ENCODE measurements at regions not wholly inside any gene's neighbourhood (a gene's known extent, or its start where the extent isn't known, plus 50 kb on each side); places are given as distances from the start of the nearest gene placed in this dataset.
A peak's percentile ranks its signal among the peaks of the same experiment; 100 is the strongest.
"Not testable (repeated sequence)": the region's sequence is repeated elsewhere in the genome, so short reads cannot be mapped to it uniquely, and the experiment has no call there.

DNA sequence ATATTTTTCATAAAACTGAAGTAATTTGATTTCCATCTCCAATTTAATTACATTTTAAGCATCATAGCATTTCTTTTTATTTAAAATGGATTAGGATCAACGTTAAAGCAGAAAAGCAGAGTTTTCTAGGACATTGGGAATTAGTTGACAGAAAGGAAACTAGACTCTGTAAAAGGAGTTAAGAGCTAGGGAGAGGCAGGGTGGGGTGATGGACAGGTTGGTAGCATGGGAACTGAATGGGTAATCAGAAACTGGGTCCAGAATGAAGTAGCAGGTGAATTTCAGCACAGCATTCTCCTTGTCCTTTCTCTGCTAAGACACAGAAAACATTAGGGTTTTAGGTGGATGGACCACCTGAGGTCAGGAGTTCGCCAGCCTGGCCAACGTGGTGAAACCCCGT is 97.6 kb downstream of the ANAPC4 start:
- no peak for DNase-seq (ENCODE audit: extremely low read depth, low read depth, low spot score)

DNA sequence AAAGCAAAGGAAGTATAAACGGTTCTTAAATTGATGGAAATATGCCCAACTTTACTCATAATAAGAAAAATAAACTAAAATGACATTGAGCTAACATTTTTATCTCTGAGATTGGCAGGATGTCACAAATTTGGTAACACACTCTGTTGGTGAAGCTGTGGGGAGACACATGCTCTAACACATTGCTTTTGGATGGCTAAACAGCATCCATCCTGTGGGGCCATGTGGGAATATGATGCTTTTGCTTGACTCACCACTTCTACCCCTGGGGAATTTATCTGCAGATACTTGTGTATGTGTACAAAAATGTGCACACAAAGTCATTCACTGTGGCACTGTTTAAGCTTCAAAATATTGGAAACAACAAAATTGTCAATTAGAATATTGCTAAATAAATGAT is 100.2 kb downstream of the ANAPC4 start:
- no peak for DNase-seq (ENCODE audit: extremely low read depth, low read depth, low spot score)

DNA sequence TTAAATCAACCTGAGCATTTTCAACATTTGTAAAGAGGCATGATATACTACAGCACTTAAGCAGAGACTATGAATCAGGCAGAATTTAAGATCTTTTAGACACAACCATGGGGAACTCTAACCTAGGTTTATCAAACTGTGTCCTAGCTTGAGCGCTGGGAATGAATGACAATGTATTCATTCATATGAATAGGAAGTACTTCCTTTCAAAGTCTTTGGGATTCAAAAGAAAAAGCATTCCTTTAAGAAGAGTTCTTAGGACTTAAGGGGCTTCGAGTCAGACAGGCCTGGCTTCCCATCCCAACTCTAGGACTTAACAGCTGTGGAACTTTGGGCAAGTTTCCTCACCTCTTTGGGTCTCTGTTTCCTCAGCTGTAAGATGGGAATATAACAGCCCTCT is 104.6 kb downstream of the ANAPC4 start:
- no peak for DNase-seq (ENCODE audit: extremely low read depth, low read depth, low spot score)

DNA sequence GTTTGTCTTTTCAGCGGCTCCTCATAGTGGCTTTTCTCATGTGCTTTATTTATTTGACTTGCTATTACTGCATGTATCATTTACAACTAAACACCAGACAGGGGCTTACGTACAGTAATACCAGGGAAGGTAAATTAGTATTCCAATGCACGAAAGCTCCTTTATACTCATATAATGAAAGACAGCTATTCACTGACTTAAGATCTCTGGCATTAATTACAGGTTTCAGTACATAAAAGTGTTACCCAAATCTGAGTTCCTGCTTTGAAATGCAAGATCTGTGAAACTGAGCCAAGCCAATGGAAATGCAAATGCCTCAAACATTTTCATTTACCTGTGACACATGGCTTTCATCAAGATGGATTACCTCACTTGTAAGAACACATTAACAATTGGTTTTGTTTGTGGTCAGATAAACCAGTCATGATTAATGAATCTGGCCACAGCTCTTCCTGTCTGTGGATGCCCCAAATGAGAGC is 107.2 kb downstream of the ANAPC4 start:
- DNase-seq (ENCODE audit: extremely low read depth, low read depth, low spot score), result no peak

DNA sequence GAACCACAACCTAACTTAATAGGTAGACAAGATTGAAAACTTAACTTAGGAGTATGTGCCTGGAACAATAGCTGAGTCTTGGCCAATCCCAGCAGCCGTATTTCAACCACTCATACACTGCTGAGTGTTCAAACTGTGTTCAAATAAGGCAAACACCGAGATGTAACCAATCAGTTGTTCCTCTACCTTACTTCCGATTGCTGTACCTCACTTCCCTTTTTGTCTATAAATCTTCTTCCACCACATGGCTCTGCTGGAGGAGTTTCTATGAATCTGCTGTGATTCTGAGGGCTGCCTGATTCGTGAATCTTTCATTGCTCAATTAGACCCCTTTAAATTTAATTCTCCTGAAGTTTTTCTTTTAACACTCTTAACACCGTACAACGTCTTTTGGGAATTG is 108.0 kb downstream of the ANAPC4 start:
- no peak for DNase-seq (ENCODE audit: extremely low read depth, low read depth, low spot score)

DNA sequence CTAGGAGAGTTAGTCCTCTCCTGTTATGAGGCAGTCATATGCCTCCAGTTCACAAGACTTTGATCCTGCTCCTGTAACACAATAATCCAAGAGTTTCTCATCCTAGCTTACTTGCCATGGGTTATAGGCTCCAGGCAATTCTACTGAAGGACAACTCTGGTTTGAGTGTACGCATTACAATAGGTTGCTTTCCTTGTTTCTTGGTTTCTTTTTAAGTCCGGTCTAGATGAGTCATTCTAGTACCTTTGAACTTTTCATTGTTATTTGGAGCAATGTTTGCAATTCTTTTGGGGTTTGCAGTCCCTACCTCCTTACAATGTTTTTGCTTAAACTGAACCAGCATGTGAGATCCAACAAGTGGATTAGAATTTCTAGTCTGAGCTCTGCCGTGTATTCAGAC is 109.1 kb downstream of the ANAPC4 start:
- peak; percentile 56 for DNase-seq (ENCODE audit: extremely low read depth, low read depth, low spot score)

DNA sequence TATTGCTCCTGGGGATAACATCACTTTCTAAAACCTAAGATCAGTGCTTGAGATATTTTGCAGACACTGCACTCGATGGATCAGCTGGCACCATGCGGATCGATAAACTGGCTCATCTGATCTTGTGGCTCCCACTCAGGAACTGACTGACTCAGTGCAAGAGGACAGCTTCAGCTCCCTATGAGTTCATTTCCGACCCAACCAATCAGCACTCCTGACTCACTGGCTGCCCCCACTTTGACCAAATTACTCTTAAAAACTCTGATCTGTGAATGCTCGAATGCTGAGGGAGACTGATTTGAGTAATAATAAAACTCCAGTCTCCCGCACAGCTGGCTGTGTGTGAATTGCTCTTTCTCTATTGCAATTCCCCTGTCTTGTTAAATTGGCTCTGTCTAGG is 110.1 kb downstream of the ANAPC4 start:
- no peak for DNase-seq (ENCODE audit: extremely low read depth, low read depth, low spot score)

DNA sequence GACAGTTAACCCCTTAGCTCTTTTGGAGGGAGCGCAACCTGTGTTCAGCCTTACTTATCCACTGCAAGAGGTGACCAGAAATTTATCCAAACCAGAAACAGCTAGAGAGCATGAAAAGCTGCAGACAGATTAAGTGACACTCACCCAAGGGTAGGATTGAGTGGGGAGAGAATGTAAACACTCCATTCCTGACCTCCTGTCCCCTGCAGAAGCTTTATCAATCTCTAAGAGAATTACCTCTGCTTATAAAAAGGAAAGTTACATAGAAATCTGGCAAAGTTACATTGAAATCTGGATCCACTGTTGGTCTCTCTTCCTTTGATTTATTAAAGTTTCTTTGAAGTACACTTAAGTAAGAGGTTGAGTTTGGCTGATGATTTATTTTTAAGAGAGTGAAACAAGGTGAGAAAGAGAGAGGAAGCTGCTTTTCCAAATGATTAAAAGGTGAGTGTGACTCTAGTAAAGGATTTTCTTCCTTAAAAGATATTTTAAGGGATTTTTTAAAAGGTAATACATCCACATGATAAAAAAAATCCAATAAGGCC is 112.3 kb downstream of the ANAPC4 start:
- DNase-seq (ENCODE audit: extremely low read depth, low read depth, low spot score), result no peak

DNA sequence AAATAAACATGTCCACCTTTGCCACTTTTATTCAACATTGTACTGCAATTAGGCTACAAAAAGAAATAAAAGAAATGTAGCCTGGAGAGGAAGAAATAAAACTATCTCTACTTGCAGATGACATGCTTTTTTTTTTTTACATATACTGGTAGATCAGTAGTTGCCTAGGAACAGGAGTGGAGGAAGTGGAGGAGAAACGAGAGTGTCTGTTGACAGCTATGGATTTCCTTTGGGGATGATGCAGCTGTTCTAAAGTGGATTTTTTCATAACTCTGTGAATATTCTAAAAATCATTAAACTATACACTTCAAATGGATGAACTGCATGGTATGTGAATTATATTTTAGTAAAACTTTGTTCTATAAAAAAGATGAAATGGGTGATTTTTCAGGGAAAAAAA is 116.4 kb downstream of the ANAPC4 start:
- DNase-seq (ENCODE audit: extremely low read depth, low read depth, low spot score), result no peak

DNA sequence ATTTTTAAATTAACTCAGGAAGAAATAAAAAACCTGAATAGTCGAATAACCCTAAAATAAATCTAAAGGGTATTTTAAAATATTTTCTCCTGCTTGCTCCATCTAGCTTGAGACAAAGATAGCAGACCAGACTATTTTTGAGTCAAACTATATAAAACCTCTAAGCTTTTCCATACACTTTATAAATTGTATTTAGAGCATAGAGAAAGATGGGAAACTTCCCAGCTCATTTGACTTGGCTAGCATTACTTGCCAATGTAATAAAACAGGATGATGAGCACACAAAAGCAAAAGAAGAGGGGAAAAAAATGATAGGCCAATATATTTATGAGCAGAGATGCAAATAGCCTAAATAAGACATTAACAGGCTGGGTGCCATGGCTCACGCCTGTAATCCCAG is 117.1 kb downstream of the ANAPC4 start:
- DNase-seq (ENCODE audit: extremely low read depth, low read depth, low spot score), result no peak

DNA sequence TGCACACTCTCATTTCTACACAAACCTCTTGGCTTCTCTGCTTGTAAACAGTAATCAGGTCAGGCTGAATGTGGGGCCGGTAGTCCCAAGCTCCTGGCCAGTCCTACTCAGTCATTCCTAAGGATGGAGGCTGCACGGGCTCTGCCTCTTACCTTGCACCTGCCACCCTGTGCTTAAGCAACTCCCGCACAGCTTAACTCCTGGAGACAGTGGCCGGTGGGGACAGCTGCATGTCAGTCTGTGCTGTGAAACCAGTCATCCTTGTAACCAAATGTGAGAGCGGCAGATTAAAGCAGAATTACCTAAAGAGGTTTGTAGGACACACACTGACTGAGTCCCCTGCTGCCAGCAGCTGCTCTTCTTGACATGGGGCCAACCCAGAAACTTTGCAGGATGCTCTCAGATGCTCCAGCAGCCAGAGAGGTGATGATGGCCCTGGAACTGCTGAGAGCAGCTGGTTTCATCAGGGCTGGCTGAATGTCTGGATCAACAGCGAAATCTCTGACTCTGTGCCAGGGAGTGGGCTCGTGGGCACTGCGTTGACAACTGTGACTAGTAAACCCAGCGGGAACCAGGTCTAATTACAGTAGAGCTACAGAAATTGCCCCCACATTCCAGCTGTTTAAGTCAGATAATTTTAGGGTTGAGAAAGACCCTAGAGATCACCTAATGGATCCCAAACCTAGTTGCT is 123.7 kb downstream of the ANAPC4 start:
- DNase-seq (ENCODE audit: extremely low read depth, low read depth, low spot score), result no peak

DNA sequence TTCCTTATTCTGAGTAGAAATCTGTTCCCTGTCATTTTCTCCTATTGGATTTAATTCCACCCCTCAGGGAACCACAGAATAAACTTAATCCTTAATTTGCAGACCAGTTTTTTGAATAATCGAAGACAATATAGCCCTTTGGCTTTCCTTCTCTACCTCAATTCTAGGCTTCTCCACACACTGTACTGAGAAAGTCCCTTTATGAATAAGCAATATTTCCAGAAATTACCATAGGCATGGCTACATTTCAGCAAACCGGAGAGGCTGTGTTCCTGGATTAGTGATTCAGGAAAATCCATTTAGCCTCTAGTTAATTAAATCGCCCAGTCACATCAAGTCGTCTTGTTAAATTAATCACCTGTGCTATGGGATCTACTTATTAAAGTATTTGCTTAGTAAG is 125.1 kb downstream of the ANAPC4 start:
- no peak for DNase-seq (ENCODE audit: extremely low read depth, low read depth, low spot score)

DNA sequence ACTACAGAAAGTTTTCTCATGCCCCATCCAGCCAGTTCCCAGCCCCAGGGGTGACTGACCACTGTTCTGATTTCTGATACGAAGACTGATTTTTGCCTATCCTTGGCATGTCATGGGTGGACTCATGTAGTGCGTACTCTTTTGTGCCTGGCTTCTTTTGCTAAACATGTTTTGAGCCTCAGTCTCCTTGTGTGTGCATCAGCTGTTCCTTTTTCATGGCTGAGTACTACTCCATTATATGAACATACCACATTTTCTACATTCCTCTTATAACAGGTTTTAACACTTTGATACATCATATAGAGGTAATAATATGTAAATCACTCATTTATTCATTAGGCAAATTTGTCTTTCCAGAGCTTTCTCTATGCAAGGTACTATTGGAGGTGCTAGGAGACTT is 126.7 kb downstream of the ANAPC4 start:
- no peak for DNase-seq (ENCODE audit: extremely low read depth, low read depth, low spot score)

DNA sequence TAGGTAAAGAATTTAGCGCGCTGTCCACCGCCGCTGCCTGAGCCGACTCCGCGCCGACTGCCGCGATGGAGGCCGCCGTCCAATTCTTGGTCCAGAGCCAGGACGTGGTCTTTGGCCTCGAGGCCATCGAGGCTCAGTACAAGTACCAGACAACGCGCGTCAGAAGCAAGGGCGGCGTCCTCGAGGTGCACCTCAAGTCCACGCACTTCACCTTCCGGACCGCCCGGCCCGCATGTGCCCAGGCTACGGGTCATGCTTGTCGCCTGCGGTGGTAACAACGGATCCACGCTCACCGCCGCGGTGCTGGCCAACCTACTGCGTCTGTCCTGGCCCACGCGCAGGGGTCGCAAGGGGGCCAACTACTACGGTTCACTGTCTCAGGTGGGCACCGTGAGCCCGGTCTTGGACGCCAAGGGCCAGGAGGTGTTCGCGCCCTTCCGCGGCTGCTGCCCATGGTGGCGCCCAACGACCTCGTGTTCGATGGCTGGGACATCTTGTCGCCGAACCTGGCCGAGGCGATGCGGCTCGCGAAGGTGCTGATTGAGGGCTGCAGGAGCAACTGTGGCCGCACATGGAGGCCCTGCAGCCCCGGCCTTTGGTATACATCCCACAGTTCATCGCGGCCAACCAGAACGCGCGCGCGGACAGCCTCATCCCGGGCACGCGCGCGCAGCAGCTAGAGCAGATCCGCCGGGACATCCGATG is 128.0 kb downstream of the ANAPC4 start:
- DNase-seq (ENCODE audit: extremely low read depth, low read depth, low spot score), result no peak

DNA sequence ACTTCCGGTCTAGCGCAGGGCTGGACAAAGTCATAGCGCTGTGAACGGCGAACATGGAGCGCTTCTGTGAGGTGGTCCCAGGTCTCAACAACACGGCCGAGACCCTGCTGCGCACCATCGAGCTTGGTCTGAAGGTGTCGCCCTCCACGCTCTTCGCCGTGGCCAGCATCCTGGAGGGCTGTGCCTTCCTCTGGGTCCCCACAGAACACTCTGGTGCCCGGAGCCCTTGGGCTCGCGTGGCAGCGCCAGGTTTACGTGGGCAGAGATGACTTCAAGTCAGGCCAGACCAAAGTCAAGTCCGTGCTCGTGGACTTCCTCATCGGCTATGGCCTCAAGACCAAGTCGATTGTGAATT is 128.6 kb downstream of the ANAPC4 start:
- no peak for DNase-seq (ENCODE audit: extremely low read depth, low read depth, low spot score)

DNA sequence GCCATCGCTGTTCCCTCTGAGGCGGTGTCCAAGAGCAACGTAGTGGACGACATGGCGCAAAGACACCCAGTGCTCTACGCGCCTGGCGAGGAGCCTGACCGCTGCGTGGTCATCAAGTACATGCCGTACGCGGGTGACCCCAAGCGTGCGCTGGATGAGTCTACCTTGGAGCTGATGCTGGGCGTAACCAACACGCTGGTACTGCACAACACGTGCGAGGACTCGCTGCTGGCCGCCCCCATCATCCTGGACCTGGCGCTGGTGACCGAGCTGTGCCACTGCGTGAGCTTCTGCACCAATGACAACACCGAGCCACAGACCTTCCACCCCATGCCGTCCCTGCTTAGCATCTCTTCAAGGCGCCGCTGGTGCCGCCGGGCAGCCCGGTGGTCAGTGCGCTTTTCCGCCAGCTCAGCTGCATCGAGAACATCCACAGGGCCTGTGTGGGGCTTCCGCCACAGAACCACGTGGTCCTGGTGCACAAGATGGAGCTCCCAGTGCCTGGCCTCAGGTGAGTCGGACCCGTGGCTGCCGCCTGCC is 129.0 kb downstream of the ANAPC4 start:
- DNase-seq (ENCODE audit: extremely low read depth, low read depth, low spot score), result no peak

DNA sequence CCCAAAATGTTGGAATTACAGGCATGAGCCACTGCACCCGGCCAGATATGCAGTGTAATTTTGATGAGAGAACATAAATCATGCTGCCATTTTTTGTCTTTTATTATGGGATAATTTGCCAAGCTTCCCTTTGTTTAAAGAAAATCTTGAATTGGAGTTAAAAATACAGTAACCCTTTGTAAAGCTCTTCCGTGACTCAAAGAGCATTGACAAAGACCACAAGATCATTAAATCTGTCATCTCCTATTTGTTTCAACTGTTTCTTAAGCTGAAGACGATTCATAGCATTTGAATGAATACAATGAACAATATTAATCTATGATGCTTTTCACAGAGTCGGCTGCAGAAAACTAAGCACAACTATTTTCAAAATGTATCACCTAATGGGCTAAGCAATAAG is 132.6 kb downstream of the ANAPC4 start:
- no peak for DNase-seq (ENCODE audit: extremely low read depth, low read depth, low spot score)

DNA sequence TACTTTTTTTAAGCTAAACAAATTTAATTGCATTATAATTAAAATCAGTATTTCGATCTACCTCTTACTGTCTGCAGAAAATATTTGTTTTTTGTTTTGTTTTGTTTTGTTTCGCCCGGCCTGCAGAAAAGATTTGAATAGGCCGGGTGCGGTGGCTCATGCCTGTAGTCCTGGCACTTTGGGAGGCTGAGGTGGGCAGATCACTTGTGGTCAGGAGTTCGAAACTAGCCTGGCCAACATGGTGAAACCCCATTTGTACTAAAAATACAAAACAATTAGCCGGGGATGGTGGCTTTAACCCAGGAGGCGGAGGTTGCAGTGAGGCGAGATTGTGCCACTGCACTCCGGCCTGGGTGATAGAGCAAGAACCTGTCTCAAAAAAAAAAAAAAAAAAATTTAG is 134.8 kb downstream of the ANAPC4 start:
- DNase-seq (ENCODE audit: extremely low read depth, low read depth, low spot score), result not testable (repeated sequence)

DNA sequence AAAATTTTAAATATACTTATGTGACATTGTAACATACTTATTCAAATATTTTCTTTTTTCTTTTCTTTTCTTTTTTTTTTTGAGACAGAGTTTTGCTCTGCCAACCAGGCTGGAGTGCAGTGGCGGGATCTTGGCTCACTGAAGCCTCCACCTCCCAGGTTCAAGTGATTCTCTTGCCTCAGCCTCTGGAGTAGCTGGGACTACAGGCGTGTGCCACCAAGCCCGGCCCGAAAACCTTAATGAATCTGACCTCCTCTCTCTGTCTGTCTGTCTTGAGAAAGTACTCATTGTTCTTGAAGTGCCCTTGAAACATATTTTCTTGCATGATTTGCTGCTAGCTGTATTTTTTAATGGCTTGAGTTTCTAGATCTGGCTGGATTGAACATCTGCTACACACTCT is 136.8 kb downstream of the ANAPC4 start:
- no peak for DNase-seq (ENCODE audit: extremely low read depth, low read depth, low spot score)

DNA sequence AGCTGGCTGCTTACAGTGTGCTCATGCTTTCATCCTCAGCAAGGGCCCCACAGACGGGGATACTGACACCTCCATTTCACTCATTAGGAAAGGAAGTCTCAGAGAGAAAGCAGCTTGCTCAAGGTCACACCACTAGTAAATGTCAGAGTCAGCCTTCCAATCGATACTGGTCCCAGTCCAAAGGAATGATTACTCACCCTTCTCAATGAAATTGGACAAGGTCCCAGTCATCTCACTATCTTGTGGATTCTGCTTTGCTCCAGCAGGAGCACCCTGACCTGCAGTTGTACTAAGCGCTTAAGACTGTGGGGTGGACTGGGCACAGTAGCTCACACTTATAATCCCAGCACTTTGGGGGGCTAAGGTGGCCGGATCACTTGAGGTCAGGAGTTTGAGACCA is 132.2 kb upstream of the SLC34A2 start:
- no peak for DNase-seq (ENCODE audit: extremely low read depth, low read depth, low spot score)

DNA sequence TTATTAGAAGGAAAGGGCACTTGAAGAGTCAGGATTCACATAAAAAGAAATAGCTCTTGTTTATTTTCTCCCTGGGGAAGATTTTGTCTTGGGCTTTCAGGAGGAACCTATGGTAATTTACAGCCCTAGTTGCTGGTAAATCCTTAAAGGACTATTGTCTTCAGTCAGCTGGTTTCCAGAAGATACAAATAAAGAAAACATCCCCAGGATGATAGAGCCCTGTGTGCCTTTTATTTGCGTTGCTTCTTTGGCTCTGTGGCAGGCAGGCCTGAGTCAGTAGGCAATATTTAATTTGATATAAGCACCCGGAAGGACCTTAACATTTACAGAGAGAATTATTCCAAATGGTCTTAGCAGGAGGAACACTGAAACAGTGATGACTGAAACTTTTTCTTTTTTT is 131.0 kb upstream of the SLC34A2 start:
- no peak for DNase-seq (ENCODE audit: extremely low read depth, low read depth, low spot score)

DNA sequence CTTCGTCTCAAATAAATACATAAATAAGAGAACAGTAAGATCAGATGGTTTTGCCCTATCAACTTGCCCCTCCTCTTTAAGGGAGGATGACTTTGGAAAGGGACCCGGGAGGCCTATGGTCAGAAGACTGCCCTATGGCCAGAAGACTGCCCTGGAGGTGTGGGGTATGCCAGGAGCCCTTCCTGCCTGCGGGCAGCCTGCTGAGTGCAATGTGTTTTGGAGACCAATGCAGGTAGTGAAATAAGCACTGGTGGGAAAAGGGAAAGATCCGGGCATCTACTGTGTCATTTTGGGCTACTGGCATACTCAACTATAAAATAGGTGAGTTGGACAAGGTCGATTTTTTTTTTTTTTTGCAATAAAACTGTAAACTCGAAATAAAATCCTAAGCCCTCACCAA is 129.8 kb upstream of the SLC34A2 start:
- DNase-seq (ENCODE audit: extremely low read depth, low read depth, low spot score), result no peak
